KBM-7 (cell line): ENCODE measurements at regions not wholly inside any gene's neighbourhood (a gene's known extent, or its start where the extent isn't known, plus 50 kb on each side); places are given as distances from the start of the nearest gene placed in this dataset.
"Not testable (repeated sequence)": the region's sequence is repeated elsewhere in the genome, so short reads cannot be mapped to it uniquely, and the experiment has no call there.

Experiments
- DNase-seq: peaks from one replicate; pipeline ENCODE4 v3.0.0-alpha.2; 2015
- in situ Hi-C: fragments of 300-500 bp; cut with MboI; formaldehyde crosslinking; loops from 2 replicates; pipeline ENCODE4 v1.14.3; 2020; ENCODE audit warnings: low sequenced_read_pairs, low pct_unique_long_range_greater_than_20kb, mixed read lengths

DNA sequence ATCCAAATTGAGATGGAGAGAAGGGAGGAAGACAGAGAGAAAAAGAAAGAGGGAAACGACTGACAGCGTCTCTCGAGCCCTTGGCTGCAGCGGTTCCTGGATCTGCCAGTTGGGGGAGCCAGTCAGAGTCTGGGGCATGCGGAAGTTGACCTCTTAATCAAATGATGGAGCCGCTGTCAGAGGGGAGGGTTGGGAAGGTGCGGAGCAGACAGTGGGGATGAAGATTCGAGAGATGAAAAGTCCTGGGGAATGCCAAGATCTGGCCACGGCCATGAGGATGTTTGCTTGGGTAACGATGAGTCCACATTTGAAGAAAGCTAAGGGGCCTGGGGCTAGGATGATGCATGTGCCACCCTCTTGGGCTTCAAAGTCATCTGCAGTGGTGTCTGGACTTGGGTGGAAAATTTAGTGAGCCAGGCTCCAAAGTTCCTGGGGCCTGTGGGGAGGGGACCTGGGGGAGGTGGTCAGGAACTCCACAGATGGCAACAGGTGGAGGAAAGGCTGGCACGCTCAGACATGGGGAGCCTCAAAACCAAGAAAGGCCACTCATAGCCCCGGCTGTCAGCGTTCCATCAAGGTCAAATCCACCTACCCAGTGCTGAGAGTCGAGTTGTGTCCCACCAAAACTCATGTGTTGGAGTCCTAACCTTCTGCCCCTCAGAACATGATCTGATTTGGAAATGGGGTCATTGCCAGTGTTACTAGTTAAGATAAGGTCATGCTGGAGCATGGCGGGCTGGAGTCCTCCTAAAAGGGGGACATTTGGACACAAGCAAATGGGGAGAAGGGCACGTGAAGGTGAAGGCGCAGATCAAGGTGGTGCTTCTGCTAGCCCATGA lies 200.1 kb downstream of the NDUFA10 start:
- peak; percentile 1 for DNase-seq
- in situ Hi-C loops: no loop called here

DNA sequence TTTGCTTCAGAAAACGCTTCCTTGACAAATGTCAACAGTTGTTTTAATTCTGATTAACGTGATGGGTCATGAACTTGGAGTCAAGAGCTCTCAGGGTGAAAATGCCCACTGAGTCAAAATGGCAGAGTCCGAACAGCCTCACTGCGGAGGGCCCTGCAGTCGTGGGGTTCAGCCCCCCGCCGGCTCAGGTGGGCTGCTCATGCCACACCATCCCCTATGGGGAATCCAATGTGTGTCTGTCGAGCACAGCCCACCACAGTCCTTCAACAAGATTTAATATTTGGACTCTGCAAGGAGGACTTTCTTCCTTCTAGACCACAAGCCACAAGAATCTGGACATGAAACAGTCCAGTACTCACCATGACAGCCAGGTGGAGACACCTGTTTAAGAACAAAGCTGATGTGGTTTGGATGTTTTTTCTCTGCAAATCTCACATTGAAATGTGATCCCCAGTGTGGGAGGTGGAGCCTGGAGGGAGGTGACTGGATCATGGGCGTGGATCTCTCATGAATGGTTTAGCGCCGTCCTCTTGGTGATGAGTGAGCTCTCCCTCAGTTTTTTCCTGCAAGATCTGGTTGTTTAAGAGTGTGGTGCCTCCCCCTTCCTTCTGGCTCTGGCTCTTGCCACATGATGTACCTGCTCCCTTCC lies 201.0 kb downstream of the NDUFA10 start:
- DNase-seq: peak; percentile 8

DNA sequence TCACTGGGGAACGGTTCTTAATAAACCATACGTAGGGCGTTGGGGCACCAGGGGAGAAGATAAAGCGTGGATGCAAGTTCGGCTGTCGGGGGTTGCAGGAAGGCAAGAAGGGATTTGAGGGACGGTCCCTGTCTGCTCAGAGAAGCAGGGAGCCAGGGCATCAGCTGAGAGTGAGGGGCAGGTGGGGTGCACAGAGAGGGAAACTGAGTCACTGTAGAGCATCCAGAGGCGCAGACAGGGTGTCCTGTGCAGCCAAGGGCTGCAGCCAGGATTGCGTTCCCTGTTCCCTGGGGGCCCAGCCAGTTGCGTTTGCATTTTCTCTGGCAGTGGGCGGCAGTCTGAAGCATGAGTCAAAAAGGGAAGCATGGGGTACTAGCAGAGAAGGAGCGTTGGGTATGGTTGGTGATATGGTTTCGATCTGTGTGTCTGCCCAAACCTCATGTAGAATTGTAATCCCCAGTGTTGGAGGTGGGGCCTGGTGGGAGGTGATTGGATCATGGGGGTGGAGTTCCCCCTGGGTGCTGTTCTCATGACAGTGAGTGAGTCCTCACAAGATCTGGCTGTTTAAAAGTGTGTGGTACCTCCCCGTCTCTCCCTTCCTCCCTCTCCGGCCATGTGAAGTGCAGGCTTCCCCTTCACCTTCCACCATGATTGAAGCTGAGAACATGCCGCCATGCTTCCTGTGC lies 202.9 kb downstream of the NDUFA10 start:
- DNase-seq: no peak
- in situ Hi-C loops: no loop called here

More for the DNA sequence above, 201.0 kb downstream of the NDUFA10 start:
- in situ Hi-C loops: no loop called here

DNA sequence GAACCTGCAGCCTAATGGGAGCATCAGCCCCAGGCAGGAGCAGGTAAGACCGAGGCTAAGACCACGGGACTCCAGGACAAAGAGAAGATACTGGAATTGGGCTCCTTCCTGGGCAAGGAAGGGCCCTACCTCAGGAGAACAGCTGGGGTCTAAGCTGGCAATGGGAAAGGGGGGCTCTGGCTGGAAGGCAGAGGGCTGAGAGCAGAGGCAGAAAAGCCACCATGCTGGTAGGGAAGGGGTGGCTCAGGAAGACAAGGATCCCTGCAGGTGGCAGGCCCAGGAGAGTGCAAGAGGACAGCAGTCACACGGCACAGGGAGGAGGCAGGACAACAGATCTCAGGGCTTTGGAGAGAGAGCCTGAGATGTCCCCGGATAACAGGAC lies 203.5 kb downstream of the NDUFA10 start:
- no peak for DNase-seq
- in situ Hi-C loops: no loop called here

DNA sequence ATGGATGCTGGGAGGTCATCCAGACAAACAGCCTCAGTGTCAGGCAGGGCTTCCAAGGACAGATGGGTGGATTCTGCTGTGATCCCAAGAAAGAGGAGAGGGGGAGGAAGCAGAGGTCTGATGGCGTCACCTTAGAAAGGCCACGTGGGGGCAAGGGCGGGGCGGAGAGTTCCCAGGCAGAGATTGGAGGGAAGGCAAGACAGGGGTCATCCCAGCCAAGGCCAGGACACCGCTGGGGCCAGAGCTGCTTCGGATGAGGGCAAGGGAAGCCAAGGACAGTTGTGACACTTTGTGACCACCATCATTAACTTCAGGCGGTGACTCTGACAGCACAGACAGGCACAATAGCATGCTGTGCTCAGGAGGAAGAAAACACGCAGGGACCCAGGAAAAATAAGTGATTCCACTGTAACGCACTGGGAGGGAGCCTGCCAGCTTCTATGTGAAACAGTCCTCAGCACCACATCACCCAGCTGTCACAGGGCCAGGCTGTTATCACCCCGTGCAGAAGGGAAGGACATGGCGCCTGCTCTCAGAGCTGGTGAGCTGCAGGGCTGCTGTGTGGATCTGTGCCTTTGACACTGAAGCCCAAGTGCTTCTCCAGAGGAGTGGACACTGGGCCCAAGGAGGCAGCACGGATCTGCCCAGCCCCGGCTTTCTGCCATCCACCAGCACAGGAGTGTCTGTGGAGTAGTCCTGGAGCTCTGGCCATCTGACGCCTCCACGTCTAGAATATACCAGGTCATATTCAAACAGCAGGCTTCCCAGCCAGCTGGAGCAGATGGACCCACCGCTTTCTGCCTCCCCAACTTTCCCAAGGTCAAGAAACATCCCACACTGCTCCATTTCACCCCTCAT lies 204.1 kb downstream of the NDUFA10 start:
- in situ Hi-C loops: no loop called here

DNA sequence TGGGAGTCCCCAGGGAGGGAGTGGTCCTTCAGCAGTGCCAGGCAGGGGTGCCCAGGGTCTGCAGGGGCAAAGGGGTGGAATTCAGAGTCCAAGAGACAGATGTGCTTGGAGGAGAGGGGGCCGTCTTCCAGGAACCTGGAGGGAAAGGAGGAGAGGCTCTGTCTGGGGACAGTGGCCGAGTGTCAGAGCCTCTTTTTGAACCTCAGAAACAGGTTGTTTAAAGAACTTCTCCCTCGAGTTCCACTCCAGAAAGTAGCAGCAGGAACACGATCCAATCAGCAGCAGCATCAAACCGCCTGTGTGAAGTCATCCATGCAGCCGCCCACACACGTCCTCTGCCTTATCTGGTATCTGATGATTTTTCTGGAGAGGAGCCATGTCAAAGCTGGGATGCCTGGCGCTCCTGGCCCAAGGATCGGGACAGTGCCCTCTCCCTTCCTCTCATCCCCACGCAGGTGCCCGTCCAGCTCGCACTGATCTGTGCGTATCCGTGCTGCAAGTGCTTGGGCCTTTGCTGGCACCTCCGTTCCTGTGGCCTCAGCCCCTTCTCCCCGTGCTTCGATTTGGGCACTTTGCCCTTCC lies 205.1 kb downstream of the NDUFA10 start:
- in situ Hi-C loops: no loop called here
- no peak for DNase-seq

More for the DNA sequence above, 204.1 kb downstream of the NDUFA10 start:
- DNase-seq: no peak

DNA sequence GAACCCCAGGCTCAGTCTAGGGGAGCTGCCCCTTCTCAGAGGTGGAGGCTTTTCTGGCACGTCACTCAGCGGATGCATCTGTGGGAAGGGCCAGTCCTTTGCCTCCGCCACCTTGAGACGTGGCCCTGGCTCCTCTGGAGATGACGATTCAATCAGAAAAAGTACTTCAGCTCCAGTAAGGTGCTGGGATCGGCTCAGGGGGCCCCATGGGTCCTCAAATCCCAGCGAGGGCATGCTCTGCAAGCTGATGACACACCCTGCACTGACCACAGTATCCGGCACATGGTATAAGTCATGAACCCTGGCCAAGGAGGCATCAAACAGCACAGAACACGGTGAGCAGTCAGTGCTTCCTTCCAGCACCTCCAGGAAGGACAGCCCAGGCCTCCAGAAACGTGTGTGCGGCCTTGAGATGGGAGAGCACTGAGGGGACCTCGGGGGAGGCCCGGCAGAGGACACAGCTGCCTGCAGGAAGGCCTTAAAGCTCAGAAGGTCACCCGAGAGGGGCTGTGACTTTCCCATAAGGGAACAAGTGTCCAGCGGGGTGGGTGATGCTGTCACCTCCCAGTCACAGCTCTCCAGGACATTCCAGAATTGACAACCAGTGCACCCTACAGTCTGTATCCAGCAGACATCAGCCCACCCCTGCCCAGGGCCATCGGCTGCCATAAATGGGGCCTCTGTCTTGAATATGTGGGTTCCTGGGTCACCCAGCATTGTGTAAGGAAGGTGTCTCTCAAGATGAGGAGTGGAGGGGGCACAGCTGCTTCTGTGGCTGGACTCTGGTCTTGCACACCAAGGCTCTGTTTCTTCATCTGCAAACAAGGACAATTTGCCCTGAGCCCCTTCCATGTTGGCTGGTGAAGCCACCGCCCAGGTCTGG lies 205.8 kb downstream of the NDUFA10 start:
- no peak for DNase-seq
- in situ Hi-C loops: no loop called here

DNA sequence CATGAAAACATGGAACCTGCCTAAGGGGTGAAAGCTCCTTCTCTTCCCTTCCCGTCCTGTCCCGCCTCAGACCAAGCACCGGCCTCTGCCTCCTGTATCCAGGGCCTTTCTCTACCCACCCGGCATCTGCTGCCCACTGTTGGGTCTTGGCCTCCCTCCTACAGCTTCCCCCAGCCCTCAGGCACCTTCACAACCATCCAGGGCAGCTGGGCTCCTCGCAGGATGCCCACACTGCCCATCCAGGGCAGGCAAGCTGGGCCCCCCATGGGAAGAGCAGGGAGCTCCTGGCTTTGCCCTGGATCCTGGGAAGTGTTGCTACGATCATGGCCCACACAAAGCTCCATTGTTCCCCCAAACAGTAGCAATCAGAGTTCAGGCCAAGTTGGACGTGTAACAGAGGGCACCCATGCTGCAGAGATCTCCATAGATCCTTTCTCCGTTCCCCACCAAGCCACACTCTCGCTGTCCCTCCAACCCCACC lies 206.6 kb downstream of the NDUFA10 start:
- in situ Hi-C loops: no loop called here

DNA sequence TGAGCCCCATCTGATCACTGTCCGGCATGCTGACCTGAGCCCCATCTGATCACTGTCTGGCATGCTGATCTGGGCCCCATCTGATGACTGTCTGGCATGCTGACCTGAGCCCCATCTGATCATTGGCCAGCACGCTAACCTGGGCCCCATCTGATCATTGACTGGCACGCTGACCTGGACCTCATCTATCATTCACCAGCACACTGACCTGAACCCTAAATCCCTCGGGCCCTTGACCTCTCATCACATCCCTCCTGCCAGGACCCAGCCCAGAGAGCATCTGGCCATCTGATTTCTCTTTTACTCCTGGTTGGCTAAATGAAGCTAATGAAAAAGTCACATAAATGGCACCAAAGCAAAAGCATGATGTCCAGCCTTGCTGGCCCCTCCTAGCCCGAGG lies 207.1 kb downstream of the NDUFA10 start:
- in situ Hi-C loops: no loop called here
- no peak for DNase-seq

More for the DNA sequence above, 206.6 kb downstream of the NDUFA10 start:
- DNase-seq: no peak

DNA sequence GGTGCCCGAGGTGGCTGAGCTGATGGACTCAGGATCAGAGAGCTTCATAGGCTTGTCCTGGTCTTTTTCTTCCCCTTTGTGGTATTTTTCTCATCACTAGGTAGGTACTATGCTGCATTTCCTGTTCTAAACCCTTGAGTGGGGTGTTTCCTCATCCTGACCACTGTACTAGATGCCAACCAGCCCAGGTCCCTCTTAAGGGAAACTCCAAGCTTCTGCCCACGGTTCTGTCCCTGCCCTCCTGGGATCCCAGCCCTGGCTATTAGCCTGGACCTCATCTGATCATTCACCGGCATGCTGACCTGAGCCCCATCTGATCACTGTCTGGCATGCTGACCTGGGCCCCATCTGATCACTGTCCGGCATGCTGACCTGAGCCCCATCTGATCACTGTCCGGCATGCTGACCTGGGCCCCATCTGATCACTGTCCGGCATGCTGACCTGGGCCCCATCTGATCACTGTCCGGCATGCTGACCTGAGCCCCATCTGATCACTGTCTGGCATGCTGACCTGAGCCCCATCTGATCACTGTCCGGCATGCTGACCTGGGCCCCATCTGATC lies 207.6 kb downstream of the NDUFA10 start:
- DNase-seq, in situ Hi-C loops: not testable (repeated sequence)

DNA sequence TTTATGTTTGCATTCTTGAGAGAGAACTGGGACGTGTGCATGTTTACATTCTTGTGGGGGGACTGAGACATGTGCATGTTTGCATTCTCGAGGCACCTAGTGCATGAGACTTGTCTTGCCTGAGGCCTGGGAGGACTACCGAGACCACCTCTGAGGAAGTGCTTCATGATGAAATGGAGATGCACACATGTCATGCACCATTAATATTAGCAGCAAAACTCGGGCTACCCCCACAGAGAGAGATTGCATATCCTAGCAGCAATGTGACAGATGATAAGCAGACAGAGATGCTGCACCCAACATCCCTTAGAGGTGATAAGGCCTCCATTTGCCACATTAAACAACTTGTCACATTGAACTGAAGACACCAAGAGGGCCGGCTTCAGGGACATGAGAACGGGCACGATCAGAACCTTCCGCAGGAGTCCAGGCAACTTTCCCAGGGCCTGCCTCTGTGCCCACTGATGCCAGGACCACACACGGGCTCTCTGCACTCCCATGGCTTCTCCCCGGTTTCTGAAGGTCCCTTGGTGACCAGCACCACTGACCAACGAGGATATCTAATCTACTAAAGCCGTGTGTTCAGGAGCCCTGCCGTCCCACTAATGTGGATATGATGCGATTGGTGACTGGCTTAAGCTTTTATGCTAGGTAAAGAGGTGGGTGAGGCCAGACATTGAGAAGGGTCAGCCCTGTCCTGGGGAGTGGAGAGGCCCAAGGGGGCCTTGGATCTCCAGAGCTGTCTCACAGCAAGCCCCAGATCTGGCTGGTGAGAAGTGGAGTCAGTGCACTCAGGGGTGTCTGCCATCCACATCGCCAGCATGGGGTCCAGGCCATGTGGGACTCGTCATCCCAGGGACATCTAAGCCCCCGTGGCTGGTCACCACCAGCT lies 208.3 kb downstream of the NDUFA10 start:
- in situ Hi-C loops: no loop called here
- no peak for DNase-seq

DNA sequence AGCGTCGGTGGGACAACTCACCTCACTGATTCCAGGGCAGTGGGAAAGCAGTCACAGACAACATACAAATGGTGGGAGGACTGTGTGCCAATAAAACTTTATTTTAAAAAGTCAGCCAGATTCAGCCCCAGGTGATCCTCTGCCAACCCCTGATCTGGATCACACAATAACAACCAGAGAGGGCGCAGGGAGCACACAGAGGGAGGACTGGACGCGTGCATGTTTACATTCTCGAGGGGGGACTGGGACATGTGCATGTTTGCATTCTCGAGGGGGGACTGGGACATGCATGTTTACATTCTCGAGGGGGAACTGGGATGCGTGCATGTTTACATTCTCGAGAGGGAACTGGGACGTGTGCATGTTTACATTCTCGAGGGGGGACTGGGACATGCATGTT lies 209.5 kb downstream of the NDUFA10 start:
- in situ Hi-C loops: no loop called here
- DNase-seq: no peak

DNA sequence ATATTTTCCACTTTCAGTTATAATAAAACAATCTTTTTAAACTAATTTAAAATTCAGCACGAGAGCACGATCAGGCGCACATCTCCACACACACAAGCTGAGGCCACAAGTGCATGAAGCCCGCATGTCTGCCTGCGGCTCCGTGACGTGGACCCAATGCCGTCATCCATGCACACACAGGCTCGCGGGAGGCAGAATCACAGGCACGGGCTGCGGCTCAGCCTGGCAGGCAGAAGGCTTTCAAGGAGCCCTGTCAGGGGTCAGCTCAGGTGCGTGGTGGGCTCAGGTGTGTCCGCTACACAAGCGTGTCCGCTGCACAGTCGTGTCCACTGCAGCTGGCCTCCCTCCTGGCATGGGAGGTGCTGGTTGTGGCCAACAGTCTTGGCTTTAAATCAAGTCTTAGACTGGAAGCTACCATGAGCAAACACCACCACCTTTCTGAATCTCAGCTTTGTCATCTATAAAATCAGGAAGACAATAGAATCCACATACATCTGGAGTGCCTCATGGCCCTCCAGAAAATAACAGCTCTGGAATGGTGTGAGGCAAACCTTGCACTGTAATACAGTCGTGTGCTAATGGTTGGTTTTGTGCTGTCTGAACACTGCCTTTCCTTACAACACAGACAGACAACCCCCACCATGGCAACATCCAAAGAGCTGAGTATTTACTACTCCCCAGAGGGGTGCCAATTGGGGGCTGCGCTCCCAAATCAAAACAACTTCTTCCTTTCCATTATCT lies 210.1 kb downstream of the NDUFA10 start:
- DNase-seq: no peak
- in situ Hi-C loops: no loop called here

DNA sequence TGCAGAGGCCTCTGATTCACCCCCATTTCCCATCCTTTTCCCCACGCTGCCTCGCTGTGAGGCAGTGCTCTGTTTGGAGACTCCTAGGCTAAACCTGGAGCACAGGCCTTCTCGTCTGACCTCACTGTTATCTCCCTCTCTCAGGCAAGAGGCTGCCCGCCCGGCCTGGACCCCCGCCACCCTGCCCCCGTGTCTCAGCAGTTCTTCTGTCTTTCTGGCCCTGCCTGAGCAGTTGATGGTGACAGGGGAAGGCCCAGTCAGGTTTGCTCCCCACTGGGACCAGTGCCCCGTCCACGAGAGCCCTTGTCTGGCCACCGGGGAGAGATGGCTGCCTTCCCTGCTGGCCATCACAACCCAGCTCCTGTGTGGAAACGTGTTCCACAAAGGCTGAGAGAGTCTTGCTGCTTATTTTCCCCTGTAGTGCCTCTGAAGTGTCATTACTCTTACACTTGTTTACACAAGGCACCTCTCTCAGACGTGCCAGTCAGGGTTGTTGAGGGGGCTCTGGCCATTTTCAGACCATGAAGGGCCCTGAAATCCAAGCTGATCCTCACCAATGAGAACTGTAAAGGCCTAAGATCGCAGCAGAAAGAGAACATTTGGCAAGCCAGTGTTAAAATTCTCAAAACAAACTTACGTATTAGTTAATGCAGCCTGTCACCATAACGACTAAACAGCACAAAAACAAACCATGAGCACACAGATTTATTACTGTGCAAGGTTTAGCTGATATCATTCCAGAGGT lies 210.9 kb downstream of the NDUFA10 start:
- no peak for DNase-seq
- in situ Hi-C loops: no loop called here
